CD4-positive, alpha-beta T cell treated with Interleukin-15 for 4 hours (primary cell): ENCODE measurements at regions not wholly inside any gene's neighbourhood (a gene's known extent, or its start where the extent isn't known, plus 50 kb on each side); places are given as distances from the start of the nearest gene placed in this dataset.
"Not testable (repeated sequence)": the region's sequence is repeated elsewhere in the genome, so short reads cannot be mapped to it uniquely, and the experiment has no call there.

Source experiments
- DNase-seq: peaks from one replicate; pipeline ENCODE4 v3.0.0-alpha.2; 2020; ENCODE audit warnings: low spot score

DNA sequence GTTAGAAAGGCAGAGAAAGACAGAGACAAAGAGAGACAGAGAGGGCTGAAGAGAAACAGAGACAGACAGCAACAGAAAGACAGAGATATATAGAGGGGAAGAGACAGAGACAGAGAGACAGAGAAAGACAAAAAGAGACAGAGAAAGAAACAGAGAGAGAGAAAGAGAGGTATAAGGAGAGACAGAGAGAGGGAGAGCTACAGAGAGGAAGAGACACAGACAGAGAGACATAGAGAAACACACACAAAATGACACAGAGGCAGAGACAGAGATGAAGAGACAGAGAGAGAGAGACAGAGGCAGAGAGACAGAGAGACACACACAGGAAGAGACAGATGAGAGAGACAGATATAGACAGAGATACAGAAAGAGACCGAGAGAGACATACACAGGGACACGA lies 168.6 kb downstream of the TMEM121 start:
- no peak for DNase-seq

DNA sequence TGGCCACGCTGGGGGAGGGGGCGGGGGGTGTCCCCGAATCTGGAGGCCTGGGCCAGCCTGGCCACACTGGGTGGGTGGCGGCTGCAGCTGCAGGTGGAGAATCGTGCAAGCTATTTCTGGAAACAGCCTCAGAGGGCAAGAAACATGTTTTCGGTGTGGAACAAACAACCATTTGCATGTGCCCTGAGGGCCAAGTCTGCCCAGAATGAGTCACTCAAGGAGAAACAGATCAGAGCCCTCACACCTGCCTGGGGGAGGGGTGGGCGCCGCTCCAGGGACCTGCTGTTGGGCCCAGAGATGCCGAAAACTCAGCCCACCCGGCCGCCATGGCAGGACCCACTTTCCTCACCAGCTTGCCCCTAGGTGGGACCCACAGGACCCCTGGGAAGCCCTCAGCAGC lies 170.0 kb downstream of the TMEM121 start:
- not testable (repeated sequence) for DNase-seq

DNA sequence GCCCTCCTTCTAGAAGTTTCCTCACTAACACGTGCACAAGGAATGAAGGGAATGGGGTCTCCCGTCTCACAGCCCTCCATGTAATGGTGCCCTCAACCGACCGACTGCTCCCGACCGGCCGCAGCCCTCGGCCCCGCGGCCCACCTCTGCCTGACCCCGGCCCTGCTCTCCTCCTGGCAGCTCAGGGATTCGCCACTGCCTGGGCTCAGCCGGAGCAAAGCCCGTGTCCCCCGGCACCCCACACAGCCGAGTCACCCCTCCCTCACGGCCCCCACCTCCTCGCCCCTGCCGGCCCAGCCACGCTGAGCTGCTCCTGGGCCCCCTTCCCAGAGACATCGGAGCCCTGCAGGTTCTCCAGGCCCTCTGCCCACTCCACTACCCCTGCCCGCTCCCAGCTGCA lies 171.0 kb downstream of the TMEM121 start:
- not testable (repeated sequence) for DNase-seq

DNA sequence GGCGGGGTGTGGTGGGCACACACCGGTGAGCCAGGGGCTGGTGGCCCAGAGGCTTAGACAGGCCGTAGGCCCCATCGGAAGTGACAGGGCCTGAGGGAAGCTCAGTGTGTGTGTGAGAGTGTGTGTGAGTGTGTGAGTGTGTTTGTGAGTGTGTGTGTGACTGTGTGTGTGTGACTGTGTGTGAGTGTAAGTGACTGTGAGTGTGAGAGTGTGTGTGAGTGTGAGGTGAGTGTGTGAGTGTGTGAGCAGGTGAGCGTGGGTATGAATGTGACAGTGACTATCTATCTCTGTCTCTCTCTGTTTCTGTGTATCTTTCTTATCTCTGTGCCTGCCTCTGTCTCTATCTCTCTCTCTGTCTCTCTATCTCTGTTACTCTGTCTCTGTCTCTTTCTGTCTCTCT lies 171.6 kb downstream of the TMEM121 start:
- DNase-seq, result not testable (repeated sequence)

DNA sequence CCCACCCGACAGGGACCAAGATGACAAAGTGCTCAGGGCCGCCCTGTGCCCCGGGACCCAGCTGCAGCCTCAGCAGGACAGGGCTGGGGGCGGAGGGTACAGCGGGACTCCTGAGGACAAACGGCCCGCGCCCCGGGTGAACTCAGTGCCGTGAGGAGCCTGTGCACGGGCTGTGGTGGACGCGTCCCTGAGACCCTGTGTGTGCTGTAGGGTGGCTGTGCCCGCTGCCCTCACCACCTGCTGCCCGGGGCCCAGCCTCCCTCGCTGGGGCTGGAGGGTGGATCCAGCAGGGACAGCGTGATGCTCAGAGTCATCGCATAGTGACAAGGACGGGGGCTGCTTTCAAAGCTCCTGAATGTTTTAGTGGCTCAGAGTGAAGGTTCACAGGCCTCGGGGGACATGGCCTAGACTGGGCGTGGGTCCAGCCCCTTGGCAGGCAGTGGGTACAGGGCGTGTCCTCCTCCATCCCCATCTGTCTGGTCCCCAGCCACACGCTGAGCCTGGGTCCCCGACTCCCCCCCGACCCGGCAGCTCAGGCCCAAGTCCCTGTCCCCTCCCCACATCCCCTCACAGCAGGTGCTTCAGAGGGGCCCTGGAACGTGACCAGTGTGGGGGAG lies 172.7 kb downstream of the TMEM121 start:
- not testable (repeated sequence) for DNase-seq

DNA sequence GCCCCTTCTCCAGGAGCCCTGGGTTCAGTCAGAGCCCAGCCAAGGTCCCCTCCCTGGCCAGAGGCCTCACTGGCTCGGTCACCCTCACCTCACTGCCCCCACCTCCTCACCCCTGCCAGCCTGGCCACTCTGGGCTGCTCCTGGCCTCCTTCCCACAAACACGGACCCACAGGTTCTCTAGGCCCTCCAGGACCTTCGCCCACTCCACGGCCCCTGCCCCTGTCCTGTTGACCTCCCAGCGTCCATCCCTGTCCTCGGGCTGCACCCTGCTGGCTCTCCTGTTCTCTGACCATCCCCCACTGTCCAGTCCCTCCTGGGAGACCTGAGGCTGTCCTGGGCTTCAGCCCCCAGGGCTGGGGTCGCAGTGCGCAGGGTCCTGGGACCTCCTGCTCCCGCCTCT lies 173.3 kb downstream of the TMEM121 start:
- DNase-seq, result not testable (repeated sequence)

DNA sequence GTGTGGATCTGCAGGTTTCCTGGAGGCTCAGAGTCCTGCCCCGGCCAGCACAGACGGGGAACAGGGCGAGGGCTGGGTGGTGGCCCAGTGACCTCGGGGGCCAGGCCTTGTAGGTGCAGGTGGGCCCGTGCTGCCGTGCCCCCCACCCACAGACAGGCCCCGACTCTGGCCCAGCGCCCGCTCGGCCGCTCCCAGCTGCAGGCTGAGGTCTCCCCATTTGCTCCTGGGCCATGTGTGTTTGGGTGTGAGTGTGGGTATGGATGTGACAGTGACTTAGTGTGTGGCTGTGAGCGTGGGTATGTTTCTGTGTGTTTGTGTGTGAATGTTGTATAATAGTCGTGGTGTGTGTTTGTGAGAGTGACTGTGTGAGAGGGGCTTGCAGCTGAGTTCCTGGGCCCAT lies 173.8 kb downstream of the TMEM121 start:
- DNase-seq, result not testable (repeated sequence)

DNA sequence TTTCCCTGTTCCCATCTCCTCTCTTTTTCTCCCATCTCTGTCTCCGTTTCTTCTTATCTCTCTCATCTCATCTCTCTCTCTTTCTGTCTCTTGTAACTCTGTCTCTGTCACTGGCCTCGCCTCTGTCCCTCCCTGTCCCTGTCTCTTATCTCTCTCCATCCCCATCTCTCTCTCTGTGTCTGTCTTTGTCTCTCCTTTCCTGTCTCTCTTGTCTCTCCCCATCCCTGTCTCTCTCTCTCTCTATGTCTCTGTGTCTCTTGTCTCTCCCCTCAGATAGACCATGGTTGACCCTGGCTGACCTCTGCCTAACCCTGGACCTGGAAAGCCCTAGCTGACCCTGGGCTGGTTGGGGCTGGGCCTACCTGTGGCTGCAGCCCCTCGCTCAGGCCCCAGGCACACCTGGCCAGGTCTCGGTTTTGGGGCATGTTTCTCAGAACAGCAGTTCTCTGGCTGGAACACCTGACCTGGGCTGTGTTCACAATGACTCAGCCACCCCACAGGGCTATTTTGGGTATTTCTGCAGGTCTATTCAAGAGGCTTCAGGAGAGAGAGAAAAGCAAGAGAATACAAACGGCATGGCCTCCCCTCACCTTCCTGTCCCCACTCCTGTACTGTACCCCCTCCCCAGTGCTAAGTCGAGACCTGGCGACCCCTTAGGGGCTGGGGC lies 174.4 kb downstream of the TMEM121 start:
- DNase-seq, result no peak

DNA sequence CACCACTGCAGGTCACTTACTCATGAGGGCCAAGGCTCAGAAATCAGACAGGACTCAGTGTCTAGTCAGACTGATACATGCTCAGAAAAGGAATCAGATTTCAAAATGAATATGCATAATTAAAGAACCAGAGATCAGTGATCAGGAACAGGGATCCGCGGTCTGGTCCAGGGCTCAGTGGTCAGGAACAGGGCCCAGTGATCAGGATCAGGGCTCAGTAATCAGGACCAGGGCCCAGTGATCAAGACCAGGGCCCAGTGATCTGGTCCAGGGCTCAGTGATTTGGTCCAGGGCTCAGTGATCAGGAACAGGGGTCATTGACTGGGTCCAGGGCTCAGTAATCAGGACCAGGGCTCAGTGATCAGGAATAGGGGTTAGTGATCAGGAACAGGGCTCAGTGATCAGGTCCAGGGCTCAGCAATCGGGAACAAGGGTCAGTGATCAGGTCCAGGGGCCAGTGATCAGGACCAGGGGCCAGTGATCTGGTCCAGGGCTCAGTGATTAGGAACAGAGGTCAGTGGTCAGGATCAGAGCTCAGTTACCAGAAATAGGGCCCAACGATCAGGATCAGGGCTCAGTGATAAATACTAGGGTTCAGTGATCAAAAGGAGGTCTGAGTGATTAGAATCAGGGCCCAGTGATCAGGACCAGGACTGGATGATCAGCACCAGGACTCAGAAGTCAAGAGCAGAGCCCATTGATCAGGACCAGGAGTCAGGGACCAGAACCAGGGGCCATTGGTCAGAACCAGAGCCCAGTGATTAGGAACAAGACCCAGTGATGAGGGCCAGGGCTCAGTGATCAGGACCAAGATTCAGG lies 175.3 kb downstream of the TMEM121 start:
- no peak for DNase-seq

DNA sequence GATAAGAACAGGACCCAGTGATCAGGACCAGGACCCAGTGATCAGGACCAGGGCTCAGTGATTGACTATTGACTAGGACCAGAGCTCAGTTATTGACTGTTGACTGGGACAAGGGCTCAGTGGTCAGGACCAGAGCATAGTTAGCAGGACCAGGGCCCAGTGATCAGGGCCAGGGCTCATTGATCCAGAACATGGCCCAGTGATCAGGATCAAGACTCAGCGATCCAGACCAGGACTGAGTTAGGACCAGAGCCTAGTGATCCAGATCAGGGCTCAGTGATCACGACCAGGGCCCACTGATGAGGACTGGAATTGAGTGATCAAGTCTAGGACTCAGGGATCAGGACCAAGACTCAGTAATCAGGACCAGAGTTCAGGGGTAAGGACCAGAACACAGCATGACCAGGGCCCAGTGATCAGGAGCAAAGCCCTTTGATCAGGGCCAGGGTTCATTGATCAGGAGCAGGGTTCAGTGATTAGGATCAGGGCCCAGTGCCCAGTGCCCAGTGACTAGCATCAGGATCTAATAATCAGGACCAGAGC lies 176.0 kb downstream of the TMEM121 start:
- DNase-seq, result no peak

DNA sequence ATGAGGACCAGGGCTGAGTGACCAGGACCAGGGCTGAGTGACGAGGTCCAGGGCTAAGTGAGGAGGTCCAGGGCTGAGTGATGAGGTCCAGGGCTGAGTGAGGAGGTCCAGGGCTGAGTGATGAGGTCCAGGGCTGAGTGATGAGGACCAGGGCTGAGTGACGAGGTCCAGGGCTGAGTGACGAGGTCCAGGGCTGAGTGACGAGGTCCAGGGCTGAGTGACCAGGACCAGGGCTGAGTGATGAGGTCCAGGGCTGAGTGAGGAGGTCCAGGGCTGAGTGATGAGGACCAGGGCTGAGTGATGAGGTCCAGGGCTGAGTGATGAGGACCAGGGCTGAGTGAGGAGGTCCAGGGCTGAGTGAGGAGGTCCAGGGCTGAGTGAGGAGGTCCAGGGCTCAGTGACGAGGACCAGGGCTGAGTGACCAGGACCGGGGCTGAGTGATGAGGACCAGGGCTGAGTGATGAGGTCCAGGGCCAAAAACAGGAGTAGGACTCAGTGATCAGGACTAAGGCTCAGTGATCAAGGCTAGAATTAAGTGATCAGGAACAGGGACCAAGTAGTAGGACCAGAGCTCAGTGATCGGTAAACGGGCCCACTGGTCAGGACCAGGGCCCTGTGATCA lies 176.8 kb downstream of the TMEM121 start:
- DNase-seq, result not testable (repeated sequence)

DNA sequence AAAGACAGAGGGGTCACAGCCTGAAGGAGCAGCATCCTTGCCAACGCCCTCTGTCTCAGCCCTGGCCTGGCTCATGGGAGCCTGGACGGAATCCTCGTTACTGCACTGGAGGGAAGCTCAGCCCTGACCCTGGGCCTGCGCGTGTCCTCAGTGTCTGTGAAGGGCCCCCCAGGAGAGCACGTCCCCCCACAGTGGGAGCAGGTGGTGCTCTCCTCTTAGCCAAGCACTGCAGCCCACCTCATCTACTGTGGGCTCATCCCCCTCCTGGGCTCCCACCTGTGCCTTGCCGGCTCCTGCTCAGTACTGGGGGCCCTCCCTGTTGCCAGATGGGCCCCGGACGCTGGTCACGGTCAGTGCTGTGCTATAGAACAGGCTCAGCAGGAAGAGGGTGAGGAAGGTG lies 177.7 kb downstream of the TMEM121 start:
- DNase-seq, result not testable (repeated sequence)

DNA sequence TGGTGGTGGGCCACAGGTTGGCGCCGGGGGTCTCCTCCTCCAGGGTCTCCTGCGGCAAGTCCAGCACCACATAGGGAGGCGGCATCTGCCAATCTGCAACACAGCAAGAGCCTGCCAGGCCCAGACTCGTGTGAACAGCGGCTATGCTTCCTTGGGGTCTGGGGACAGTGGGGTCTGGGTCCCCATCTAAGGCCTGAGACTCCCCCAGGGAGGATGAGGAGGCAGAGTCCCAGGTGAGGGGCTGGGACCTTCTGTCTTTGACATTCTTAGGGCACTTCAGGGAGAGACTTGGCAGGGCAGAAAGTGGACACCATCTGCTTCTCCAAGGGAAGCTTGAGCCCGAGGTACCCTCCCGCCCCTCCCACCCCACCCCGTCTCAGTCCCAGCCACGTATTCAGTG lies 178.1 kb downstream of the TMEM121 start:
- not testable (repeated sequence) for DNase-seq

DNA sequence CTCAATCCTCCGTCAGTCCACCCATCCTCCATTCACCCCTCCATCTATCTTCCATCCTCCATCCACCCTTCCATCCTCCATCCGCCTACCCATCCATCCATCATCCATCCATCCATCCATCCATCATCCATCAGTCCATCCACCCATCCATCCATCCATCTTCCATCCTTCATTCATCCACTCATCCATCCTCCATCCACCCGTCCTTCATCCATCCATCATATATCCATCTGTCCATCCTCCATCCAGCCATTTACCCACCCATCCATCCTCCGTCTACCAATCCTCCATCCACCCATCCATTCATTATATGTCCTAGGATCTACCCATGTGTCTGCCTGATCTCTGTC lies 179.1 kb downstream of the TMEM121 start:
- not testable (repeated sequence) for DNase-seq

DNA sequence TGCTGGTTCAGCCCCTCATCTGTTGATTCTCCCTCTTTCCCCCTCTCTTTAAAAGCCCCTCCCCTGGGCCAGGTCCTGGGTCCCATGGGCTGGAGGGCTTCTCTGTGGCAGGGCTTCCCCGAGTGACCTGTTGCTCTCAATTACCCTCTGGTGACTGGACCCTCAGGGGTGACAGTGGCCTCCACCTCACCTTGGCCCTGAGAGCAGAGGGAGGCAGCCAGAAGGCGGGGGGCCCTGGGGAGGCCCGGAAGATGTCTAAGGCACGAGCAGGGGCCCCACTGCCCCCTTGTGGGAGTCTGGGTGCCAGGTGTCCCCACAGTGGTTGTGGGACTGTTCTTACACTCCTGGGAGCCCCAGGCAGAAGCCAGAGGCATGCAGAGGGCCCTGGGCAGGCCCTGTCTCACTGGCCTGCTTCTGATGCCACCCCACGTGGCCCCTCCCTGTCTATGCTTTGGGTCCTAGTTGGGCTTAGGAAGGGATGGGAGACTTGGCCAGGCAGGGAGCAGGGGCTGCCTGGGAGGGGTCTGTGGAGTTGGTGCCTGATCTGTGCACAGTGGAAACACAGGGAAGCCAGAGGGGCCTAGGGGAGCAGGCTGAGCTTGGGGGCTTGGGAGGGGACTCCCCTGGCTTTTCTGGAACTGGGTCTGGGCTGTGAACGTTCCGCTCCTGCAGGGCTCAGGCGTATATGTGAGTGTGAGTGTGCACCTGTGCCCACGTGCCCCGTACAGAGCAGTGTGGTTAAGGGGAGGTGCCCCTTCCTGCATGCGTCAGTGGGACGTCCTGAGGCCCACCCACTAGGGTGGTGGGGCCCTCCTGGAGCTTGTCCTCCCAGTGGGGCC lies 179.7 kb downstream of the TMEM121 start:
- DNase-seq, result not testable (repeated sequence)

DNA sequence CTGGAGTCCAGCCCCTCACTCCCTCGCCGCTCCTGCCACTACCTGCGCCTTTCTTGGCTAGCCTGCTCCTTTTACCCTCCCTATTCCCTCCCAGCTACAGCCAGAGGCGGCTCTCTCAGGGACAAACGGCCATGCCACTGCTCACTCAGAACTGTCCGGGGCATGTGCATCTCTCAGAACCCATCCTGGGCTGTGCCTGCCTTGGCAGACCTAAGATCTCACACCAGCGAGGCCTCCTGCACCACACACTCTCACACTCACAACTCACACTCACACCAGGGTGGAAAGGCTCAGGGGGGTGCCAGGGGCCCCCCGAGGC lies 180.3 kb downstream of the TMEM121 start:
- not testable (repeated sequence) for DNase-seq

DNA sequence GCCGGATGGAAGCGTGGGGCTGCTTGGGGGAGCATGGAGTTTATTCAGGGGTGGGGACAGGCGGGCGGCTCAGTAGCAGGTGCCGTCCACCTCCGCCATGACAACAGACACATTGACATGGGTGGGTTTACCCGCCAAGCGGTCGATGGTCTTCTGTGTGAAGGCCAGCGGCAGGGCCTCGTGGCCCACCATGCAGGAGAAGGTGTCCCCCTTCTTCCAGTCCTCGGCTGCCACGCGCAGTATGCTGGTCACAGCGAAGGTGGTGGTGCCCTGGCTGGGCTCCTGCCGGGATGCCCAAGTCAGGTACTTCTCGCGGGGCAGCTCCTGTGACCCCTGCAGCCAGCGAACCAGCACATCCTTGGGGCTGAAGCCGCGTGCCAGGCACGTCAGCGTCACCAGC lies 180.7 kb downstream of the TMEM121 start:
- not testable (repeated sequence) for DNase-seq

DNA sequence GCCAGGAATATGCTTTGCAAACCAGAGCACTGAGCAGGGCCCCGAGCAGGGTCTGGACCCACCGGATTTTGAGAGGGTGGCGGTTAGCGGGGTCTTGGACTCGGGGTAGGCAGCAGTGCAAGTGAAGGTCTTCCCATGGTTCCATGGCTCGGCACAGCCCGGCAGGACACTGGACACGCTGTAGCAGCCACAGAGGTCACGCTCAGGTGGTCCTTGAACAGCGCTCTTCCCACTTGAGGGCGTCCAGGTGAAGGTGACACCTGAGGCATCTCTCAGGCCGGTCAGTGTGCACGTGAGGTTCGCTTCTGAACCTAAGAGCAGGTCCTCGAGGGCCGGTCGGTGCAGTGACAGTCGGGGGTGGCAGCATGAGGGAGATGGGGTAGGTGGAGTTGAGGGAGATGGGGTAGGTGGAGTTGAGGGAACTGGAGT lies 181.4 kb downstream of the TMEM121 start:
- not testable (repeated sequence) for DNase-seq

DNA sequence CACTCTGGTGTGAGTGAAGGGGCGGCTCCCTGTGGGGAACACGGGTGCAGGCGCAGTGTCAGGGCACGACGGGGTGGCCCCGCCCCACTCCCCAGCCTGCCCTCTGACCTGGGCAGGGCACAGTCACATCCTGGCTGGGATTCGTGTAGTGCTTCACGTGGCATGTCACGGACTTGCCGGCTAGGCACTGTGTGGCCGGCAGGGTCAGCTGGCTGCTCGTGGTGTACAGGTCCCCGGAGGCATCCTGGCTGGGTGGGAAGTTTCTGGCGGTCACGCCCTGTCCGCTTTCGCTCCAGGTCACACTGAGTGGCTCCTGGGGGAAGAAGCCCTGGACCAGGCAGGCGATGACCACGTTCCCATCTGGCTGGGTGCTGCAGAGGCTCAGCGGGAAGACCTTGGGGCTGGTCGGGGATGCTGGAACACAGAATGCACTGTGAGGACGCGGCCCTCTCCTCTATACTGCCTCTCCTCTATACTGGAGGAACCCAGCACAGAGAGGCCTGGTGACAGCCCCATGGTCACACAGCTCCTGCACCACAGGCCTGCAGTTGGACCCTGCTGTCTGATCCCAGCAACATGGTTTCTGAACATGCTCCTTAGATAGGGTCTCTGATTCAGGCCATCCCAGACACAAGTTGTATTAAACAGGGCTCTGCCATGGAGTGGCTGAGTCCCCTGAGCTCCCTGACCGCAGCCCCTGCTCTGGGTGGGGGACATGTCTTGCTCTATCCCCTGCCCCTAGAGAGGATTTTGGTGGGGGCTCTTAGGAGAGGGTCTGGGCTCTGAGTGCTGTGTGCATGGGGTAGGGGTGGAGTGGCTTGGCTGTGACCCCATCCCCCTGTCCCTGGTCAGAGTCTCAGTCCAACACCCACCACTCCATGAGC lies 182.1 kb downstream of the TMEM121 start:
- not testable (repeated sequence) for DNase-seq

DNA sequence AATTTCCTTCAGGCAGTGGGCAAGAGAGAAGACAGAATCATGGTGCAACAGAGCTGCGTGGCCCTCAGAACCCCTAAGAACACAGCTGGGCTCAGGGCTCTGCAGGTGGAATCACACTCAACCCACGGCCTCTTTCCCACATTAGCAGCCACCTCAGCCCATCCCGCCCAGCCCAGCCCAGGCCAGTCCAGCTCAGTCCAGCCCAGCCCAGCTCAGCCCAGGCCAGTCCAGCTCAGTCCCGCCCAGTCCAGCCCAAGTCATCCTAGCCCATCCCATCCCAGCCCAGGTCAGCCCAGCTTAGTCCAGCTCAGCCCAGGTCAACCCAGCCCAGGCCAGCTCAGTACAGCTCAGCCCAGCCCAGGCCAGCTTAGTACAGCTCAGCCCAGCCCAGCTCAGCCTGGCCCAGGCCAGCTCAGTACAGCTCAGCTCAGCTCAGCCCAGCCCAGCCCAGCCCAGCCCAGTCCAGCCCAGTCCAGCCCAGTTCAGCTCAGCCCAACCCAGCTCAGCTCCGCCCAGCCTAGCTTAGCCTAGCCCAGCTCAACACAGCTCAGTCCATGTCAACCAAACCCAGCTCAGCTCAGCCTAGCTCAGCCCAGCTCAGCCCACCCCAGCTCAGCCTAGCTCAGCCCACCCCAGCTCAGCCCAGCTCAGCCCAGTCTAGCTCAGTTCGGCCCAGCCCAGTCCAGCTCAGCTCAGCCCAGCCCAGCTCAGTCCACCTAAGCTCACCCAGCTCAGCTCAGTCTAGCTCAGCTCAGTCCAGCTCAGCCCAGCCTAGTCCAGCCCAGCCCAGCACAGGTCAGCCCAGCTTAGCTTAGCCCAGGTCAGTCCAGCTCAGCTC lies 183.1 kb downstream of the TMEM121 start:
- DNase-seq, result no peak
